GM10266 (cell line): ENCODE measurements at regions not wholly inside any gene's neighbourhood (a gene's known extent, or its start where the extent isn't known, plus 50 kb on each side); places are given as distances from the start of the nearest gene placed in this dataset.

Experiments used
- DNase-seq: peaks from one replicate; pipeline ENCODE4 v3.0.0; 2012; ENCODE audit errors: extremely low spot score
- CTCF ChIP-seq: IDR thresholded peaks from 2 replicates; pipeline ENCODE4 v1.5.1; 2012; ENCODE audit warnings: mild to moderate bottlenecking, low read depth; ENCODE audit not compliant: control insufficient read depth, insufficient read depth; ENCODE audit errors: missing control alignments

GRCh38 chr4:169859366-169860216 lies 101.8 kb upstream of the HPF1 start:
- TF ChIP-seq CTCF: no peak
- DNase-seq: no peak

- DNase-seq: no peak
- TF ChIP-seq CTCF: no peak
These were observed 96.3 kb upstream of the HPF1 start for GRCh38 chr4:169854090-169854489.

GRCh38 chr4:169852481-169852880 lies 94.7 kb upstream of the HPF1 start:
- no peak for TF ChIP-seq CTCF

GRCh38 chr4:169851750-169852149 lies 94.0 kb upstream of the HPF1 start:
- no peak for DNase-seq
- no peak for TF ChIP-seq CTCF

More at GRCh38 chr4:169852481-169852880, 94.7 kb upstream of the HPF1 start:
- no peak for DNase-seq

- TF ChIP-seq CTCF: no peak
- no peak for DNase-seq
These were observed 91.7 kb upstream of the HPF1 start for GRCh38 chr4:169849456-169849855.

- no peak for TF ChIP-seq CTCF
- no peak for DNase-seq
These were observed 90.3 kb upstream of the HPF1 start for GRCh38 chr4:169848018-169848417.

GRCh38 chr4:169847171-169847570 lies 89.4 kb upstream of the HPF1 start:
- TF ChIP-seq CTCF: no peak

More at GRCh38 chr4:169847171-169847570, 89.4 kb upstream of the HPF1 start:
- DNase-seq: no peak
